ENCODE measurements at regions not wholly inside any gene's neighbourhood (a gene's known extent, or its start where the extent isn't known, plus 50 kb on each side); places are given as distances from the start of the nearest gene placed in this dataset.

DNA sequence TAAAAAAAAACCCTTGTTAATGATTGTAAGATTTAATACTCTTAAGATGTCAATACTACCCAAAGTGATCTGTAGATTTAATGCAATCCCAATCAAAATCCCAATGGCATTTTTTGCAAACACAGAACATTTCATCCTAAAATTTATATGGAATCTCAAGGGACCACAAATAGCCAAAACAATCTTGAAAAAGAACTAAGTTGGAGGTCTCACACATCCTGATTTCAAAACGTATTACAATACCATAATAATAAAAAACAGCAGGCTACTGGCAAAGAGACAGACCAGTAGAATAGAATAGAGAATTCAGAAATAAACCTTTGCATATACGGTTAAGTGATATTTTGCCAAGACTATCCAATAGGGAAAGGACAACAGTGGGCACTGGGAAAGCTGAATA lies 331.9 kb upstream of the JARID2 start:
- no peak overlapping the region for H2AFZ ChIP-seq (ENCODE audit: low read depth)
- no peaks in the 10 kb centered on the region for H3K79me2 ChIP-seq (ENCODE audit: insufficient read depth)
- ChIA-PET POLR2A (no interaction called here), CTCF (no interaction called here)
- H3F3A ChIP-seq (replicated peaks; ENCODE audit: insufficient read depth) = no peaks in the 10 kb centered on the region
- H3K27me3 ChIP-seq (ENCODE audit: insufficient read depth) = no peaks in the 10 kb centered on the region
- no peak for DNase-seq
- TF ChIP-seq, protein P1, sequence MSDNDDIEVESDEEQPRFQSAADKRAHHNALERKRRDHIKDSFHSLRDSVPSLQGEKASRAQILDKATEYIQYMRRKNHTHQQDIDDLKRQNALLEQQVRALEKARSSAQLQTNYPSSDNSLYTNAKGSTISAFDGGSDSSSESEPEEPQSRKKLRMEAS (IDR thresholded peaks at IDR 0.05; ENCODE audit: low read depth) = no peak
- TF ChIP-seq NRF1 (IDR thresholded peaks at IDR 0.05; ENCODE audit: low read depth, low read length) (no peak), JUND (IDR thresholded peaks at IDR 0.05) (no peak), RCOR1 (IDR thresholded peaks at IDR 0.05; ENCODE audit: low read length) (no peak), EZH2phosphoT487 (IDR thresholded peaks at IDR 0.05; ENCODE audit: borderline replicate concordance, low read depth) (no peak), FOXM1 (IDR thresholded peaks at IDR 0.05; ENCODE audit: low read depth) (no peak), MXI1 (IDR thresholded peaks at IDR 0.05; ENCODE audit: low read depth, low read length) (no peak), SIN3A (IDR thresholded peaks at IDR 0.05; ENCODE audit: borderline replicate concordance, low read depth, low read length) (no peak), RAD21 (IDR thresholded peaks at IDR 0.05; ENCODE audit: low read length) (no peak), YY1 (IDR thresholded peaks at IDR 0.05; ENCODE audit: low read depth) (no peak), RXRA (IDR thresholded peaks at IDR 0.05; ENCODE audit: borderline replicate concordance, low read depth) (no peak), GABPA (IDR thresholded peaks at IDR 0.05; ENCODE audit: low read depth) (no peak), SMC3 (IDR thresholded peaks at IDR 0.05; ENCODE audit: low read depth, low read length) (no peak), MEF2A (IDR thresholded peaks at IDR 0.05; ENCODE audit: borderline replicate concordance, low read depth) (no peak), TAF1 (IDR thresholded peaks at IDR 0.05; ENCODE audit: borderline replicate concordance, low read depth, low read length) (no peak), RFX5 (IDR thresholded peaks at IDR 0.05; ENCODE audit: low read length) (no peak)
- TF ChIP-seq, protein P2, sequence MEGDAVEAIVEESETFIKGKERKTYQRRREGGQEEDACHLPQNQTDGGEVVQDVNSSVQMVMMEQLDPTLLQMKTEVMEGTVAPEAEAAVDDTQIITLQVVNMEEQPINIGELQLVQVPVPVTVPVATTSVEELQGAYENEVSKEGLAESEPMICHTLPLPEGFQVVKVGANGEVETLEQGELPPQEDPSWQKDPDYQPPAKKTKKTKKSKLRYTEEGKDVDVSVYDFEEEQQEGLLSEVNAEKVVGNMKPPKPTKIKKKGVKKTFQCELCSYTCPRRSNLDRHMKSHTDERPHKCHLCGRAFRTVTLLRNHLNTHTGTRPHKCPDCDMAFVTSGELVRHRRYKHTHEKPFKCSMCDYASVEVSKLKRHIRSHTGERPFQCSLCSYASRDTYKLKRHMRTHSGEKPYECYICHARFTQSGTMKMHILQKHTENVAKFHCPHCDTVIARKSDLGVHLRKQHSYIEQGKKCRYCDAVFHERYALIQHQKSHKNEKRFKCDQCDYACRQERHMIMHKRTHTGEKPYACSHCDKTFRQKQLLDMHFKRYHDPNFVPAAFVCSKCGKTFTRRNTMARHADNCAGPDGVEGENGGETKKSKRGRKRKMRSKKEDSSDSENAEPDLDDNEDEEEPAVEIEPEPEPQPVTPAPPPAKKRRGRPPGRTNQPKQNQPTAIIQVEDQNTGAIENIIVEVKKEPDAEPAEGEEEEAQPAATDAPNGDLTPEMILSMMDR (IDR thresholded peaks at IDR 0.05) = no peak
- TF ChIP-seq, protein P3, sequence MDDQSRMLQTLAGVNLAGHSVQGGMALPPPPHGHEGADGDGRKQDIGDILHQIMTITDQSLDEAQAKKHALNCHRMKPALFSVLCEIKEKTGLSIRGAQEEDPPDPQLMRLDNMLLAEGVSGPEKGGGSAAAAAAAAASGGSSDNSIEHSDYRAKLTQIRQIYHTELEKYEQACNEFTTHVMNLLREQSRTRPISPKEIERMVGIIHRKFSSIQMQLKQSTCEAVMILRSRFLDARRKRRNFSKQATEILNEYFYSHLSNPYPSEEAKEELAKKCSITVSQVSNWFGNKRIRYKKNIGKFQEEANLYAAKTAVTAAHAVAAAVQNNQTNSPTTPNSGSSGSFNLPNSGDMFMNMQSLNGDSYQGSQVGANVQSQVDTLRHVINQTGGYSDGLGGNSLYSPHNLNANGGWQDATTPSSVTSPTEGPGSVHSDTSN (IDR thresholded peaks at IDR 0.05) = no peak
- TF ChIP-seq, protein P4, sequence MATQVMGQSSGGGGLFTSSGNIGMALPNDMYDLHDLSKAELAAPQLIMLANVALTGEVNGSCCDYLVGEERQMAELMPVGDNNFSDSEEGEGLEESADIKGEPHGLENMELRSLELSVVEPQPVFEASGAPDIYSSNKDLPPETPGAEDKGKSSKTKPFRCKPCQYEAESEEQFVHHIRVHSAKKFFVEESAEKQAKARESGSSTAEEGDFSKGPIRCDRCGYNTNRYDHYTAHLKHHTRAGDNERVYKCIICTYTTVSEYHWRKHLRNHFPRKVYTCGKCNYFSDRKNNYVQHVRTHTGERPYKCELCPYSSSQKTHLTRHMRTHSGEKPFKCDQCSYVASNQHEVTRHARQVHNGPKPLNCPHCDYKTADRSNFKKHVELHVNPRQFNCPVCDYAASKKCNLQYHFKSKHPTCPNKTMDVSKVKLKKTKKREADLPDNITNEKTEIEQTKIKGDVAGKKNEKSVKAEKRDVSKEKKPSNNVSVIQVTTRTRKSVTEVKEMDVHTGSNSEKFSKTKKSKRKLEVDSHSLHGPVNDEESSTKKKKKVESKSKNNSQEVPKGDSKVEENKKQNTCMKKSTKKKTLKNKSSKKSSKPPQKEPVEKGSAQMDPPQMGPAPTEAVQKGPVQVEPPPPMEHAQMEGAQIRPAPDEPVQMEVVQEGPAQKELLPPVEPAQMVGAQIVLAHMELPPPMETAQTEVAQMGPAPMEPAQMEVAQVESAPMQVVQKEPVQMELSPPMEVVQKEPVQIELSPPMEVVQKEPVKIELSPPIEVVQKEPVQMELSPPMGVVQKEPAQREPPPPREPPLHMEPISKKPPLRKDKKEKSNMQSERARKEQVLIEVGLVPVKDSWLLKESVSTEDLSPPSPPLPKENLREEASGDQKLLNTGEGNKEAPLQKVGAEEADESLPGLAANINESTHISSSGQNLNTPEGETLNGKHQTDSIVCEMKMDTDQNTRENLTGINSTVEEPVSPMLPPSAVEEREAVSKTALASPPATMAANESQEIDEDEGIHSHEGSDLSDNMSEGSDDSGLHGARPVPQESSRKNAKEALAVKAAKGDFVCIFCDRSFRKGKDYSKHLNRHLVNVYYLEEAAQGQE (IDR thresholded peaks at IDR 0.05; ENCODE audit: low read depth, low read length) = no peak
- TF ChIP-seq, protein P5, sequence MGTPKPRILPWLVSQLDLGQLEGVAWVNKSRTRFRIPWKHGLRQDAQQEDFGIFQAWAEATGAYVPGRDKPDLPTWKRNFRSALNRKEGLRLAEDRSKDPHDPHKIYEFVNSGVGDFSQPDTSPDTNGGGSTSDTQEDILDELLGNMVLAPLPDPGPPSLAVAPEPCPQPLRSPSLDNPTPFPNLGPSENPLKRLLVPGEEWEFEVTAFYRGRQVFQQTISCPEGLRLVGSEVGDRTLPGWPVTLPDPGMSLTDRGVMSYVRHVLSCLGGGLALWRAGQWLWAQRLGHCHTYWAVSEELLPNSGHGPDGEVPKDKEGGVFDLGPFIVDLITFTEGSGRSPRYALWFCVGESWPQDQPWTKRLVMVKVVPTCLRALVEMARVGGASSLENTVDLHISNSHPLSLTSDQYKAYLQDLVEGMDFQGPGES (IDR thresholded peaks at IDR 0.05; ENCODE audit: low read depth, low read length) = no peak
- H3K9me2 ChIP-seq = no peaks in the 10 kb centered on the region
- no peak overlapping the region for H3K4me2 ChIP-seq
- H3K36me3 ChIP-seq (replicated peaks in 1 of 2; ENCODE audit: control insufficient read depth in 1 of 2, insufficient read depth in 2 of 2, low read length in 1 of 2) = no peaks in the 10 kb centered on the region
- H3K4me1 ChIP-seq (ENCODE audit: control insufficient read depth in 1 of 2, insufficient read depth in 2 of 2, low read depth in 1 of 2, low read length in 1 of 2) = no peaks in the 10 kb centered on the region
- no peaks in the 10 kb centered on the region for H4K20me1 ChIP-seq (ENCODE audit: insufficient read depth)
- no peak overlapping the region for H3K4me3 ChIP-seq (ENCODE audit: low read depth in 2 of 2, low read length in 1 of 2)
- no peak overlapping the region for H3K27ac ChIP-seq (ENCODE audit: low read depth in 2 of 2, low read length in 1 of 2)
- no peak overlapping the region for H3K9ac ChIP-seq
- no peaks in the 10 kb centered on the region for H3K9me3 ChIP-seq
- 47% methylated on average over 2 of the region's 2 CpGs for WGBS (ENCODE audit: low lambda C conversion rate)

Data from SK-N-SH (cell line).